Testis (tissue), 2 donors: ENCODE measurements at regions not wholly inside any gene's neighbourhood (a gene's known extent, or its start where the extent isn't known, plus 50 kb on each side); places are given as distances from the start of the nearest gene placed in this dataset.

ENCODE experiments used
- CTCF ChIP-seq, 3 experiments: fragments of 450-650 bp in 2 of 3; fragments of 200-600 bp in 1 of 3; sonication (generic) in 1 of 3; IDR thresholded peaks; one replicate each; pipeline ENCODE4 v1.5.1; 2016 to 2019; ENCODE audit warnings: antibody characterized with exemption in 3 of 3, mild to moderate bottlenecking in 2 of 3, moderate library complexity in 1 of 3
- POLR2A ChIP-seq: fragments of 450-650 bp; IDR thresholded peaks from one replicate; pipeline ENCODE4 v1.6.1; 2017; ENCODE audit warnings: antibody characterized with exemption, mild to moderate bottlenecking, moderate library complexity

GRCh38 chr10:80878330-80878729, 340.6 kb downstream of the SH2D4B start:
- no peak for TF ChIP-seq CTCF (IDR thresholded peaks at IDR 0.05)
- TF ChIP-seq POLR2A = no peak
